OCI-LY1 (cell line): ENCODE measurements at regions not wholly inside any gene's neighbourhood (a gene's known extent, or its start where the extent isn't known, plus 50 kb on each side); places are given as distances from the start of the nearest gene placed in this dataset.

Experiments used
- H2AFZ ChIP-seq: fragments of 200-600 bp; sonication (generic), shearing (Covaris generic); 2 replicates; pipeline ENCODE4 v1.6.0; 2014; ENCODE audit warnings: antibody characterized with exemption, mild to moderate bottlenecking, low read length
- H3F3A ChIP-seq: fragments of 200-600 bp; sonication (generic), shearing (Covaris generic); 2 replicates; pipeline ENCODE4 v1.6.0; 2014; ENCODE audit warnings: mild to moderate bottlenecking, antibody characterized with exemption, low read length, moderate library complexity; ENCODE audit not compliant: insufficient read depth
- H3K27ac ChIP-seq: fragments of 200-600 bp; sonication (generic); 2 replicates; pipeline ENCODE4 v1.5.1; 2014; ENCODE audit warnings: low read length, mixed run types, mild to moderate bottlenecking, low read depth; ENCODE audit not compliant: poor library complexity, severe bottlenecking
- H3K27me3 ChIP-seq: fragments of 200-600 bp; sonication (generic); 2 replicates; pipeline ENCODE4 v1.6.0; 2014; ENCODE audit warnings: antibody characterized with exemption, mild to moderate bottlenecking, low read length, moderate library complexity; ENCODE audit not compliant: insufficient read depth
- H3K36me3 ChIP-seq: fragments of 200-600 bp; sonication (generic); 2 replicates; pipeline ENCODE4 v1.6.1; 2014; ENCODE audit warnings: mild to moderate bottlenecking, antibody characterized with exemption, low read length, moderate library complexity, mixed read lengths; ENCODE audit not compliant: insufficient read depth
- H3K4me1 ChIP-seq: fragments of 200-600 bp; sonication (generic); 2 replicates; pipeline ENCODE4 v1.5.1; 2014; ENCODE audit warnings: mild to moderate bottlenecking, low read length, moderate library complexity; ENCODE audit not compliant: insufficient read depth, severe bottlenecking
- H3K4me2 ChIP-seq: fragments of 200-600 bp; sonication (generic), shearing (Covaris generic); 2 replicates; pipeline ENCODE4 v1.6.1; 2014; ENCODE audit warnings: low read length
- H3K4me3 ChIP-seq: fragments of 200-600 bp; sonication (generic); 2 replicates; pipeline ENCODE4 v1.5.1; 2014; ENCODE audit warnings: low read length, low read depth, mild to moderate bottlenecking, mixed read lengths; ENCODE audit not compliant: poor library complexity, severe bottlenecking
- H3K79me2 ChIP-seq: fragments of 200-600 bp; shearing (Covaris generic); 2 replicates; pipeline ENCODE4 v1.6.1; 2016; ENCODE audit warnings: mixed run types, low read length, mixed read lengths; ENCODE audit not compliant: insufficient read depth
- H3K9ac ChIP-seq: fragments of 200-600 bp; sonication (generic), shearing (Covaris generic); 2 replicates; pipeline ENCODE4 v1.6.1; 2014; ENCODE audit warnings: mild to moderate bottlenecking, low read length, mixed read lengths
- H3K9me2 ChIP-seq: fragments of 200-600 bp; sonication (generic), shearing (Covaris generic); 2 replicates; pipeline ENCODE4 v1.6.1; 2014; ENCODE audit warnings: low read depth, mild to moderate bottlenecking, low read length, mixed read lengths
- H3K9me3 ChIP-seq: fragments of 200-600 bp; shearing (Covaris generic); 2 replicates; pipeline ENCODE4 v1.6.1; 2014; ENCODE audit warnings: low read length, mixed read lengths
- H4K20me1 ChIP-seq: fragments of 200-600 bp; sonication (generic), shearing (Covaris generic); 2 replicates; pipeline ENCODE4 v1.6.0; 2016; ENCODE audit warnings: mild to moderate bottlenecking, low read length; ENCODE audit not compliant: insufficient read depth
- CTCF ChIP-seq: fragments of 200-600 bp; sonication (generic), shearing (Covaris generic); IDR thresholded peaks from 2 replicates; pipeline ENCODE4 v1.5.1; 2017; ENCODE audit warnings: mild to moderate bottlenecking, antibody characterized with exemption, low read length, moderate library complexity, mixed read lengths
- EZH2 ChIP-seq: fragments of 200-600 bp; sonication (generic), shearing (Covaris generic); IDR thresholded peaks from 2 replicates; pipeline ENCODE4 v1.8.0; 2017; ENCODE audit warnings: borderline replicate concordance, mixed run types, mild to moderate bottlenecking, antibody characterized with exemption, low read length, moderate library complexity, mixed read lengths

DNA sequence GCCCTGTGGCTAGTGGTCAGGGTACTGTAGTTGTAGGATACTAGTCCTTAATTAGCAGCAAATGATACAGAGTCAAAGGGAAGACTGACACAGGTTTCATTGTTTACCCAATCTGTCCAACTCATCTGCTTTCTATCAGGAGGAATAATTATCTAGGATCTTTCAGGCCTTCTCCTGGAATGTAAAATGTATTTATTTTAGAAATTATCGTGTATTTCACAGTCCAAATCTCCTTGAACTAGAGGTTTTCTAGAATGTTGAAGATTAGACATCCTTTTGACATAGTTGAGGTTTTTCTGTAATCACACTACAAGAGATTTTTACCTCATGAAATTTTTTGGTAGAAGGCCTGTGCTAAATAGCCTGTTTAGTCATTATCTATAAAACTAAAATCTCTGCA, 1694.8 kb upstream of the PCDH20 start:
- Histone ChIP-seq H3K27ac (no peak overlapping the region), H2AFZ (no peak overlapping the region), H3K79me2 (no peaks in the 10 kb centered on the region), H3K4me2 (no peak overlapping the region), H3K4me1 (peaks cover 8% of the 10 kb centered on the region), H3K9me3 (no peaks in the 10 kb centered on the region), H3K36me3 (no peaks in the 10 kb centered on the region), H3K27me3 (no peaks in the 10 kb centered on the region), H3K4me3 (no peak overlapping the region), H4K20me1 (no peaks in the 10 kb centered on the region), H3F3A (no peaks in the 10 kb centered on the region), H3K9me2 (no peaks in the 10 kb centered on the region), H3K9ac (no peak overlapping the region)
- no peak for TF ChIP-seq CTCF
- TF ChIP-seq EZH2: no peak

DNA sequence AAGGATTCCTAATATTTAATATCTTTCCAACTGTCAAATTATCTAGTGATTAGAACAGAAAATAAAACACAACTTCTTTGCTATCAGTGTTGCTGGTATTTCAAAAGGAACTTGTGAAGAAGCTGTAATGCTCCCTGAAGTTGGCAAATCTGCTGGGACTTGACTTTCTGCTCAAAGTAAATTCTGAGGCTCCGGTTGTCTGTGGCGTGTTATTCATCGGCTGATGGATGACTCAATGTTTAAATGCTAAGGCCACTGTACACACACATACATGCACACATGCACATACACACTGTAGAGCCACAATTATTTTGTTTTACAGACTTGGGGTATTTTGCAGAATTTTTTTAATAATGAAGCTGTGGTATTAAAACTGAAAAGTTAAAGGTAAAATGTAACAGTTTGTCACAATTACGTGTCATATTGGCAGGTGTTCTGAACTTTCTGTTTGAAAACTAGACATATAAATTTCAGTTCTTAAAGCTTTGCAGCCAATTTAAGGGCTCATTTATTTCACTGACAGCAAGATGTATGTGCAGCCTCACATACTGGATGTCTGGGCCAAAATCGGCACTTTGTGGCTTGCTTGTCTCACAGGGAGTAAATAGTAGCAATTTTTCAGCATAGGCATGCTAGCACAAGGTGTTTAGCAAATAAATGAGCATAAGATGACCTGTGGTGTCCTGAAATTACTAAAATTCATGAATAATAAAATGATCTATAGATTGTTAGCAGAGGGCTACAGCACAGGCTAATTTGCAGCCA, 1691.7 kb upstream of the PCDH20 start:
- H3K4me3 ChIP-seq: no peak overlapping the region
- no peak overlapping the region for H3K27ac ChIP-seq
- TF ChIP-seq EZH2: no peak
- TF ChIP-seq CTCF: no peak
- no peaks in the 10 kb centered on the region for H3K9me2 ChIP-seq
- H3K79me2 ChIP-seq: no peaks in the 10 kb centered on the region
- H3K27me3 ChIP-seq: no peaks in the 10 kb centered on the region
- peaks cover 8% of the 10 kb centered on the region for H3K4me1 ChIP-seq
- no peaks in the 10 kb centered on the region for H3K9me3 ChIP-seq
- no peaks in the 10 kb centered on the region for H4K20me1 ChIP-seq
- peak overlapping the region; percentile 78 for H2AFZ ChIP-seq
- peak overlapping the region; percentile 37 for H3K4me2 ChIP-seq
- no peaks in the 10 kb centered on the region for H3F3A ChIP-seq
- H3K36me3 ChIP-seq: no peaks in the 10 kb centered on the region
- no peak overlapping the region for H3K9ac ChIP-seq

DNA sequence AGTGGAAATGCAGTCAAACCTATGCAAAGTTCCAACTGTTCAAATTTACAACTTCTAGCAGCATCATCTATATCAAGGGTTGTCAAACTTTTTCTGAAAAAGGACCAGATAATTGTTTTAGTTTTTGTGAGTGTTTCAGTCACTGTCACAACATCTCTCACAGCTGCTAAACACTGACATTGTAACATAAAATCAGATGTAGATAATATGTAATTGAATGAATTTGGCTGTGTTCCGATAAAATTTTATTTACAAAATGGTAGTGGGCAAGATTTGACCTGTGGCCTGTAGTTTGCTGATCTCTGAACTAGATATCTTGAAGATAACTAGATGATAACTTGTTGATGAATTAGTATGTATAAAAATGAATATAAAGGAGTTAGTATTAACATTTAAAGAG, 1679.1 kb upstream of the PCDH20 start:
- Histone ChIP-seq H3K4me3 (no peak overlapping the region), H3K4me2 (no peak overlapping the region), H4K20me1 (no peaks in the 10 kb centered on the region), H3K27me3 (no peaks in the 10 kb centered on the region), H2AFZ (peak overlapping the region; percentile 27; the same call in 1 of the 2 replicates), H3K9me2 (no peaks in the 10 kb centered on the region), H3K9me3 (no peaks in the 10 kb centered on the region), H3K27ac (no peak overlapping the region), H3K79me2 (0 out of 2 replicates have a peak, but pooled peaks cover 3% of the 10 kb centered on the region), H3K36me3 (no peaks in the 10 kb centered on the region), H3K4me1 (no peaks in the 10 kb centered on the region), H3K9ac (no peak overlapping the region), H3F3A (no peaks in the 10 kb centered on the region; the same call in 1 of the 2 replicates)
- no peak for TF ChIP-seq EZH2
- no peak for TF ChIP-seq CTCF
